ENCODE measurements at regions not wholly inside any gene's neighbourhood (a gene's known extent, or its start where the extent isn't known, plus 50 kb on each side); places are given as distances from the start of the nearest gene placed in this dataset.
"Not testable (repeated sequence)": the region's sequence is repeated elsewhere in the genome, so short reads cannot be mapped to it uniquely, and the experiment has no call there.

DNA sequence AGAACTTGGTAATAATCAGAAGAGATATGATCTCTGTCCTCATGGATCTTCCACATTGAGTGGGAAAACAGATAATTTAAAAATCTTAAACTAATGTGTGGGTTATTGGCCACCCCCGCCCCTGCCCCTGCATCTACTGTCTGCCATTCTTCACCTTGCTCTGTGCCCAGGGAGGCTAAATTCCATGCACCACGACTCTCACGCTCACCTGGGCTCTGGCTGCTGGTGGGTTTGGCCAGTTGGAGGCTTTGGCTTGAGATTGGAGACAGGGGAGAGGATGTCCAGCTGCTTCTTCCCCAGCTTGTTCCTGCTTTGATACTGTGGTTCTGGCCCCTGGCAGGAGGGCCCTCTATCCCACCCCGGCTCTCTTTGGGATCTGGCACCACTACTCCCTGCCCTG lies 127.9 kb downstream of the IRX5 start:
- DNase-seq (ENCODE audit: low read depth), result no peak
- TF ChIP-seq CTCF (conservative IDR thresholded peaks at IDR 0.05; ENCODE audit: low read depth, low read length), result no peak

GRCh38 chr16:55059146-55059545 lies 128.5 kb downstream of the IRX5 start:
- TF ChIP-seq CTCF (conservative IDR thresholded peaks at IDR 0.05; ENCODE audit: low read depth, low read length), result no peak

More for the DNA sequence above, 127.9 kb downstream of the IRX5 start:
- H3K4me3 ChIP-seq (ENCODE audit: low read depth, low read length), result no peak overlapping the region

DNA sequence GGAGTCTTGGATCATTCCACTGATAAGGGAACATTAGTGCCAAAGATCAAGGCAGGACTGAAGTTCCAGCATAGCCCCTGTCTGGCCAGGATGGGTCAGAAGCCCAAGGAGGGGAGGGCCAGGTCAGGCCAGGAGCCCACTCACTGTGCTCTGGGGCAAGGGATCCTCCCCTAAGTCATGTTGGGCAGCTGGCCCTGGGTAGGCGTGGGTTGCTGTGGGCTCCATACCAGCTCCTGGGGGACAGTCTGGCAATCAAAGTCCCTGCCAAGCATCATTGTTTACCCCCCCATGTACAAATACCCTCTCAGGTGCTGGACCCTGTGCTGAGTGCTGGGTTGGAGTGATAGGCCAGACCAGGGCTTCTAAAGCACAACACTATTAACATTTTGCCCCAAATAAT lies 130.5 kb downstream of the IRX5 start:
- TF ChIP-seq CTCF (conservative IDR thresholded peaks at IDR 0.05; ENCODE audit: low read depth, low read length), result no peak
- no peak overlapping the region for H3K4me3 ChIP-seq (ENCODE audit: low read depth, low read length)
- DNase-seq (ENCODE audit: low read depth), result no peak

More at GRCh38 chr16:55059146-55059545, 128.5 kb downstream of the IRX5 start:
- no peak overlapping the region for H3K4me3 ChIP-seq (ENCODE audit: low read depth, low read length)
- DNase-seq (ENCODE audit: low read depth), result no peak

- H3K4me3 ChIP-seq (ENCODE audit: low read depth, low read length), result no peak overlapping the region
- DNase-seq (ENCODE audit: low read depth), result no peak
- no peak for TF ChIP-seq CTCF (conservative IDR thresholded peaks at IDR 0.05; ENCODE audit: low read depth, low read length)
Measured at GRCh38 chr16:55062442-55062841, 131.8 kb downstream of the IRX5 start.

DNA sequence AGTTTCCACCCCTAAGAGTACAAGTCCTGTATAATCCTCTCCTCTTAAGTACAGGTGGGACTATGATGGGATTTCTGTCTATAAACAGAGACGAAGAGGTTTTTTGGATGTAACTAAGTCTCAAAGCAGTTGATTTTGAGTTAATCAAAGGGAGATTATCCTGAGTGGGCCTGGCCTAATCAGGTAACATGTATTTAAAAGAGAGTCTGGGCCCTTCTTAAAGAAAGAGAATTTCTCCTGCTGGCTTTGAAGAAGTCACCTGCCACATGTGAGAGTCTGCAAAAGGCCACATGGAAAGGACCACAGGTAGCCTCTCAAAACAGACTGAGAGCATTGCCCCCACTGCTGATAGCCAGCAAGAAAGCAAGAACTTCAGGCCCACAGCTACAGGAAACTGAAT lies 142.3 kb downstream of the IRX5 start:
- TF ChIP-seq CTCF (conservative IDR thresholded peaks at IDR 0.05; ENCODE audit: low read depth, low read length), result no peak
- no peak for DNase-seq (ENCODE audit: low read depth)

GRCh38 chr16:55073830-55074229 lies 143.2 kb downstream of the IRX5 start:
- no peak overlapping the region for H3K4me3 ChIP-seq (ENCODE audit: low read depth, low read length)
- no peak for DNase-seq (ENCODE audit: low read depth)
- TF ChIP-seq CTCF (conservative IDR thresholded peaks at IDR 0.05; ENCODE audit: low read depth, low read length), result no peak

More for the DNA sequence above, 142.3 kb downstream of the IRX5 start:
- H3K4me3 ChIP-seq (ENCODE audit: low read depth, low read length), result no peak overlapping the region

GRCh38 chr16:55075208-55075607 lies 144.5 kb downstream of the IRX5 start:
- H3K4me3 ChIP-seq (ENCODE audit: low read depth, low read length); DNase-seq (ENCODE audit: low read depth): not testable (repeated sequence)

DNA sequence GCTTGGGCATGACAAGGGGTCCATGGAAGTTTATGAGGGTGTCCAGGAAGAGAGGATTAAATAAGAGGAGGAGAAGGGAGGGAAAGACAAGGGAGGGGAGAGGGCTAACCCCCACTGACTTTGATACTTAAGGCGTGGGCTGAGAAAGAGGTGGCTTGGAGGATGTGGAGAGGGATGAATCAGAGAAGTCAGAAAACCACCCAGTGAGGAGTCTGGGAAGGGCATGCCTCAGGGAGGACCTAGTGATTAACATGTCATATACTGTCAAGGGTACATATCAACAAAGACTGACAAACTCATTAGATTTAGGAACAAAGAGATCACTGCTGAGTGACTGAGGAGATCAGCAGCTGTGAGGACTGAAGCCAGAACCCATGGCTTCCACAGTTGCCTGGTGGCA lies 145.4 kb downstream of the IRX5 start:
- H3K4me3 ChIP-seq (ENCODE audit: low read depth, low read length), result no peak overlapping the region
- no peak for DNase-seq (ENCODE audit: low read depth)
- TF ChIP-seq CTCF (conservative IDR thresholded peaks at IDR 0.05; ENCODE audit: low read depth, low read length), result no peak

Measured in epithelial cell of proximal tubule (primary cell).